ENCODE measurements at regions not wholly inside any gene's neighbourhood (a gene's known extent, or its start where the extent isn't known, plus 50 kb on each side); places are given as distances from the start of the nearest gene placed in this dataset.

DNA sequence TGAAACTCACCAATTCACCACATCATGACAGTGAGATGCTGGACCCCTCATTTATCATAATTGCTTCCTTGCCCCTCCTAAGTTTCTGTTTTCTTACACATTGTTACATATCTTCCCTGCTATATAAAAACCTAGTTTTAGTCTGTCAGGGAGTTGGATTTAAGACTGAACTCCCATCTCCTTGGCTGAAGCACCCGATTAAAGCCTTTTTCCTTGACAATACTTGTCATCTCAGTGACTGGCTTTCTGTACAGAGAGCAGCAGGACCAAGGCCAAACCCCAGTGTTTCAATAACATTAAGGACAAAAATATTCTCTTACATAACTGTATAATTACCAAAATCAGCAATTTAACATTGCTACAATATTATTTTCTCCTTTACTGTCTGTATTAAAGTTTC, 928.4 kb downstream of the TMTC2 start:
- H3K9ac ChIP-seq (ENCODE audit: low read depth, low read length): no peak overlapping the region
- H2AFZ ChIP-seq (ENCODE audit: low read depth, low read length): no peak overlapping the region
- no peak for DNase-seq
- TF ChIP-seq, protein P1, sequence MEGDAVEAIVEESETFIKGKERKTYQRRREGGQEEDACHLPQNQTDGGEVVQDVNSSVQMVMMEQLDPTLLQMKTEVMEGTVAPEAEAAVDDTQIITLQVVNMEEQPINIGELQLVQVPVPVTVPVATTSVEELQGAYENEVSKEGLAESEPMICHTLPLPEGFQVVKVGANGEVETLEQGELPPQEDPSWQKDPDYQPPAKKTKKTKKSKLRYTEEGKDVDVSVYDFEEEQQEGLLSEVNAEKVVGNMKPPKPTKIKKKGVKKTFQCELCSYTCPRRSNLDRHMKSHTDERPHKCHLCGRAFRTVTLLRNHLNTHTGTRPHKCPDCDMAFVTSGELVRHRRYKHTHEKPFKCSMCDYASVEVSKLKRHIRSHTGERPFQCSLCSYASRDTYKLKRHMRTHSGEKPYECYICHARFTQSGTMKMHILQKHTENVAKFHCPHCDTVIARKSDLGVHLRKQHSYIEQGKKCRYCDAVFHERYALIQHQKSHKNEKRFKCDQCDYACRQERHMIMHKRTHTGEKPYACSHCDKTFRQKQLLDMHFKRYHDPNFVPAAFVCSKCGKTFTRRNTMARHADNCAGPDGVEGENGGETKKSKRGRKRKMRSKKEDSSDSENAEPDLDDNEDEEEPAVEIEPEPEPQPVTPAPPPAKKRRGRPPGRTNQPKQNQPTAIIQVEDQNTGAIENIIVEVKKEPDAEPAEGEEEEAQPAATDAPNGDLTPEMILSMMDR (IDR thresholded peaks at IDR 0.05; ENCODE audit: borderline replicate concordance, extremely low read depth, low read length, poor library complexity, severe bottlenecking): no peak
- no peak for TF ChIP-seq EZH2 (IDR thresholded peaks at IDR 0.05; ENCODE audit: borderline replicate concordance, low read depth, low read length, severe bottlenecking)
- no peaks in the 10 kb centered on the region for H3K9me3 ChIP-seq (ENCODE audit: insufficient read depth, low read length, severe bottlenecking)
- no peaks in the 10 kb centered on the region for H3K36me3 ChIP-seq (ENCODE audit: insufficient read depth, low read length)
- no peaks in the 10 kb centered on the region for H3K4me1 ChIP-seq (ENCODE audit: insufficient read depth, low read length)
- H3K27ac ChIP-seq (ENCODE audit: low read length): no peak overlapping the region
- H4K20me1 ChIP-seq (ENCODE audit: insufficient read depth, low read length): no peaks in the 10 kb centered on the region
- H3K4me3 ChIP-seq (ENCODE audit: low read depth in 1 of 2, low read length in 2 of 2): no peak overlapping the region
- no peak overlapping the region for H3K4me2 ChIP-seq (ENCODE audit: insufficient read depth, low read length)
- ATAC-seq (ENCODE audit: insufficient read depth, low read depth): no peak
- H3K79me2 ChIP-seq (ENCODE audit: insufficient read depth, low read length): no peaks in the 10 kb centered on the region
- H3K27me3 ChIP-seq (ENCODE audit: insufficient read depth, low read length, poor library complexity): no peaks in the 10 kb centered on the region

GRCh38 chr12:83613586-83614110, 926.9 kb downstream of the TMTC2 start:
- TF ChIP-seq EZH2 (IDR thresholded peaks at IDR 0.05; ENCODE audit: borderline replicate concordance, low read depth, low read length, severe bottlenecking): no peak
- TF ChIP-seq, protein P1 (IDR thresholded peaks at IDR 0.05; ENCODE audit: borderline replicate concordance, extremely low read depth, low read length, poor library complexity, severe bottlenecking): no peak
- H3K9me3 ChIP-seq (ENCODE audit: insufficient read depth, low read length, severe bottlenecking): no peaks in the 10 kb centered on the region
- H2AFZ ChIP-seq (ENCODE audit: low read depth, low read length): no peak overlapping the region
- H3K4me1 ChIP-seq (ENCODE audit: insufficient read depth, low read length): no peaks in the 10 kb centered on the region
- no peak overlapping the region for H3K9ac ChIP-seq (ENCODE audit: low read depth, low read length)
- DNase-seq (no peak), ATAC-seq (ENCODE audit: insufficient read depth, low read depth) (no peak)
- H3K27ac ChIP-seq (ENCODE audit: low read length): no peak overlapping the region
- H4K20me1 ChIP-seq (ENCODE audit: insufficient read depth, low read length): no peaks in the 10 kb centered on the region
- no peak overlapping the region for H3K4me3 ChIP-seq (ENCODE audit: low read depth in 1 of 2, low read length in 2 of 2)
- no peaks in the 10 kb centered on the region for H3K79me2 ChIP-seq (ENCODE audit: insufficient read depth, low read length)
- no peak overlapping the region for H3K4me2 ChIP-seq (ENCODE audit: insufficient read depth, low read length)
- H3K36me3 ChIP-seq (ENCODE audit: insufficient read depth, low read length): no peaks in the 10 kb centered on the region
- H3K27me3 ChIP-seq (ENCODE audit: insufficient read depth, low read length, poor library complexity): no peaks in the 10 kb centered on the region

GRCh38 chr12:83603106-83603505, 916.4 kb downstream of the TMTC2 start:
- TF ChIP-seq EZH2 (IDR thresholded peaks at IDR 0.05; ENCODE audit: borderline replicate concordance, low read depth, low read length, severe bottlenecking): no peak
- TF ChIP-seq, protein P1 (IDR thresholded peaks at IDR 0.05; ENCODE audit: borderline replicate concordance, extremely low read depth, low read length, poor library complexity, severe bottlenecking): no peak
- no peaks in the 10 kb centered on the region for H3K4me1 ChIP-seq (ENCODE audit: insufficient read depth, low read length)
- no peak for ATAC-seq (ENCODE audit: insufficient read depth, low read depth)

DNA sequence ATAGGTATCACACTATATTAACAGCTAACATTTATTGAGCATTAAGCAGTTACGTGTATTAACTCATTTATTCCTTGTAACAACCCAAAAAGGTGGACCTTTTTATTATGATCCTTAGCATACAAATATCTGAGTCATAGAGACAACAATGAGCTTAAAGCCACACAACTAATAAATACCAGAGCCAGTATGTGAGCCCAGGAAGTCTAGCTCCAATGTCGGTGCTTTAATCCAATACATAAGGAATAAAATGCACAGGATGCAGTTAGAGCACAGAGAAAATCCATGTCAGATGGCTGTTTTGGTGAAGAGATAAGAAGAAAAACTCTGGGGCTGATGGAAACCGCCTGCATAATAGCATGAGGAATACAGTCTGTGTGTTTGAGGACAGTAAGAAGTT, 888.6 kb downstream of the TMTC2 start:
- TF ChIP-seq, protein P1 (IDR thresholded peaks at IDR 0.05; ENCODE audit: borderline replicate concordance, extremely low read depth, low read length, poor library complexity, severe bottlenecking): no peak
- TF ChIP-seq EZH2 (IDR thresholded peaks at IDR 0.05; ENCODE audit: borderline replicate concordance, low read depth, low read length, severe bottlenecking): no peak
- H3K27me3 ChIP-seq (ENCODE audit: insufficient read depth, low read length, poor library complexity): no peaks in the 10 kb centered on the region

More at GRCh38 chr12:83603106-83603505, 916.4 kb downstream of the TMTC2 start:
- Histone ChIP-seq H3K9ac (ENCODE audit: low read depth, low read length) (no peak overlapping the region), H3K4me3 (ENCODE audit: low read depth in 1 of 2, low read length in 2 of 2) (no peak overlapping the region), H3K4me2 (ENCODE audit: insufficient read depth, low read length) (no peak overlapping the region), H3K27ac (ENCODE audit: low read length) (no peak overlapping the region), H3K9me3 (ENCODE audit: insufficient read depth, low read length, severe bottlenecking) (peaks cover 5% of the 10 kb centered on the region), H3K36me3 (ENCODE audit: insufficient read depth, low read length) (no peaks in the 10 kb centered on the region), H4K20me1 (ENCODE audit: insufficient read depth, low read length) (no peaks in the 10 kb centered on the region), H2AFZ (ENCODE audit: low read depth, low read length) (no peak overlapping the region), H3K79me2 (ENCODE audit: insufficient read depth, low read length) (no peaks in the 10 kb centered on the region), H3K27me3 (ENCODE audit: insufficient read depth, low read length, poor library complexity) (no peaks in the 10 kb centered on the region)
- no peak for DNase-seq

More for the DNA sequence above, 888.6 kb downstream of the TMTC2 start:
- ATAC-seq (ENCODE audit: insufficient read depth, low read depth) (no peak), DNase-seq (no peak)
- Histone ChIP-seq H3K9ac (ENCODE audit: low read depth, low read length) (no peak overlapping the region), H2AFZ (ENCODE audit: low read depth, low read length) (no peak overlapping the region), H3K27ac (ENCODE audit: low read length) (no peak overlapping the region), H3K4me1 (ENCODE audit: insufficient read depth, low read length) (no peaks in the 10 kb centered on the region), H3K79me2 (ENCODE audit: insufficient read depth, low read length) (no peaks in the 10 kb centered on the region), H4K20me1 (ENCODE audit: insufficient read depth, low read length) (no peaks in the 10 kb centered on the region), H3K9me3 (ENCODE audit: insufficient read depth, low read length, severe bottlenecking) (no peaks in the 10 kb centered on the region), H3K36me3 (ENCODE audit: insufficient read depth, low read length) (no peaks in the 10 kb centered on the region), H3K4me3 (ENCODE audit: low read depth in 1 of 2, low read length in 2 of 2) (no peak overlapping the region), H3K4me2 (ENCODE audit: insufficient read depth, low read length) (no peak overlapping the region)

Data from DND-41 (cell line).